Stimulated activated CD8-positive, alpha-beta memory T cell treated with anti-CD3 and anti-CD28 coated beads, Interleukin-4, amount 100 ng/mL, for 24 hours (primary cell): ENCODE measurements at regions not wholly inside any gene's neighbourhood (a gene's known extent, or its start where the extent isn't known, plus 50 kb on each side); places are given as distances from the start of the nearest gene placed in this dataset.
"Not testable (repeated sequence)": the region's sequence is repeated elsewhere in the genome, so short reads cannot be mapped to it uniquely, and the experiment has no call there.

Experiments used
- DNase-seq: peaks from one replicate; pipeline ENCODE4 v3.0.0-alpha.2; 2020; ENCODE audit warnings: low read depth

- no peak for DNase-seq
Measured at GRCh38 chr5:124901081-124901480, 154.6 kb upstream of the ZNF608 start.

GRCh38 chr5:124902097-124902821 is 155.8 kb upstream of the ZNF608 start:
- no peak for DNase-seq

GRCh38 chr5:124905256-124906130 is 159.1 kb upstream of the ZNF608 start:
- no peak for DNase-seq

GRCh38 chr5:124906339-124907097 is 160.1 kb upstream of the ZNF608 start:
- DNase-seq: no peak

- DNase-seq: no peak
Measured at GRCh38 chr5:124907098-124907644, 160.7 kb upstream of the ZNF608 start.

- DNase-seq: no peak
Measured at GRCh38 chr5:124908581-124909451, 162.4 kb upstream of the ZNF608 start.

- no peak for DNase-seq
Measured at GRCh38 chr5:124909734-124910133, 163.3 kb upstream of the ZNF608 start.

- DNase-seq: no peak
Measured at GRCh38 chr5:124910354-124911016, 164.0 kb upstream of the ZNF608 start.

- DNase-seq: no peak
Measured at GRCh38 chr5:124912638-124913328, 166.3 kb upstream of the ZNF608 start.

GRCh38 chr5:124913329-124913653 is 166.9 kb upstream of the ZNF608 start:
- no peak for DNase-seq

GRCh38 chr5:124916313-124916712 is 169.9 kb upstream of the ZNF608 start:
- not testable (repeated sequence) for DNase-seq

- DNase-seq: no peak
Measured at GRCh38 chr5:124918618-124919017, 172.2 kb upstream of the ZNF608 start.

GRCh38 chr5:124919076-124919475 is 172.6 kb upstream of the ZNF608 start:
- no peak for DNase-seq

GRCh38 chr5:124919747-124920525 is 173.5 kb upstream of the ZNF608 start:
- no peak for DNase-seq

GRCh38 chr5:124920909-124921666 is 174.6 kb upstream of the ZNF608 start:
- no peak for DNase-seq

- DNase-seq: no peak
Measured at GRCh38 chr5:124921694-124922093, 175.3 kb upstream of the ZNF608 start.

GRCh38 chr5:124922255-124922975 is 176.0 kb upstream of the ZNF608 start:
- DNase-seq: no peak

- DNase-seq: no peak
Measured at GRCh38 chr5:124923131-124923530, 176.7 kb upstream of the ZNF608 start.
